ENCODE measurements at regions not wholly inside any gene's neighbourhood (a gene's known extent, or its start where the extent isn't known, plus 50 kb on each side); places are given as distances from the start of the nearest gene placed in this dataset.

- no peak for TF ChIP-seq EZH2phosphoT487 (IDR thresholded peaks at IDR 0.05; ENCODE audit: borderline replicate concordance, low read depth, low read length)
- no peak for TF ChIP-seq CTCF (conservative IDR thresholded peaks at IDR 0.05; ENCODE audit: low read length)
Measured at GRCh38 chr6:86756640-86757229, 180.6 kb upstream of the HTR1E start.

Measured in OCI-LY7 (cell line).